SIG-M5 (cell line): ENCODE measurements at regions not wholly inside any gene's neighbourhood (a gene's known extent, or its start where the extent isn't known, plus 50 kb on each side); places are given as distances from the start of the nearest gene placed in this dataset.
"Not testable (repeated sequence)": the region's sequence is repeated elsewhere in the genome, so short reads cannot be mapped to it uniquely, and the experiment has no call there.

Experiments
- DNase-seq: peaks from one replicate; lab custom pipeline; 2025; lab: John Stamatoyannopoulos, UW

DNA sequence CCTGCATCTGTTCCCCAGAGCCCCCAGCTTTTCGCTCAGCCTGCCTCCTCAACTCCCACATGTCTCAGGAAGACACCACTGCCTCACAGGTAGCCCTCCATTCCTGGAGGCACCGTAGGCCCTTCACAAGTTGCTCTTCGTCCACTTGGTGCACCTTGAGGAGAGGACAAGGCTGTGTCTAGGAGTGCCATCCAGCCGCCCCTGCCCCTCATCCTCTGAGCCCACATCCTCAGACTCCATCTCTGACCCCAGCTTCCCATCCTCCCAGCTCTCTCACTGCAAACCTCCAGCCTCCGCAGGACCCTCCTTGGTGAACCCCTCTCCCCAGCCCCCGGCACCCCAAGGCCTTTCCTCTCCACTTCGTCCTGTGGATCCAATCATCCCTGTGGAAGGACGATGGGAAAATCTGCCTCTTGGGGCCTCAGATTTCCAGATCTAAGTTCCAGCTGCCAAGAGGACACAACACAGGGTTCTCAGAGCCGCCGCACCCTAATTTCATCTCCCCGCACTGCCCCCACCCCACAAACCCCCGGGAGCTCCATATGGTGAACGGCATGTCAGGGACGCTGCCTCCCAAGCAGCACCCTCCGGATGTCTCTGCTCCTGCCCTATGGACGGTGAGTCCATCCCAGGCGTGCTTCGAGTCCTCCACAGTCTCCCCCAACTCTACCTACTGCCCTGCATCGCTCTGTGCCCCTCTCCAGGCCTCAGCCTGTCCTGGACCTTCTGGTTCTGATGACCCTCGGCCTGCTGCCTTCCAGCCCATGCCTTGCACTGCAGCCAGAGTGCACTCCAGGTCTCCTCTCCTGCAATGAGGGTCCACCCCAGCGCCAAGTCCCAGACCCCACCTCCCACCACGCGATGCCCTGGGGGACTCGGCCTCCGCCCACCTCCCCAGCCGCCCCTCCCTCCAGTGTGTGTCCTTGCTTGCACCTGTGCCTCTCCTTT is 314.1 kb upstream of the DIO3 start:
- no peak for DNase-seq

DNA sequence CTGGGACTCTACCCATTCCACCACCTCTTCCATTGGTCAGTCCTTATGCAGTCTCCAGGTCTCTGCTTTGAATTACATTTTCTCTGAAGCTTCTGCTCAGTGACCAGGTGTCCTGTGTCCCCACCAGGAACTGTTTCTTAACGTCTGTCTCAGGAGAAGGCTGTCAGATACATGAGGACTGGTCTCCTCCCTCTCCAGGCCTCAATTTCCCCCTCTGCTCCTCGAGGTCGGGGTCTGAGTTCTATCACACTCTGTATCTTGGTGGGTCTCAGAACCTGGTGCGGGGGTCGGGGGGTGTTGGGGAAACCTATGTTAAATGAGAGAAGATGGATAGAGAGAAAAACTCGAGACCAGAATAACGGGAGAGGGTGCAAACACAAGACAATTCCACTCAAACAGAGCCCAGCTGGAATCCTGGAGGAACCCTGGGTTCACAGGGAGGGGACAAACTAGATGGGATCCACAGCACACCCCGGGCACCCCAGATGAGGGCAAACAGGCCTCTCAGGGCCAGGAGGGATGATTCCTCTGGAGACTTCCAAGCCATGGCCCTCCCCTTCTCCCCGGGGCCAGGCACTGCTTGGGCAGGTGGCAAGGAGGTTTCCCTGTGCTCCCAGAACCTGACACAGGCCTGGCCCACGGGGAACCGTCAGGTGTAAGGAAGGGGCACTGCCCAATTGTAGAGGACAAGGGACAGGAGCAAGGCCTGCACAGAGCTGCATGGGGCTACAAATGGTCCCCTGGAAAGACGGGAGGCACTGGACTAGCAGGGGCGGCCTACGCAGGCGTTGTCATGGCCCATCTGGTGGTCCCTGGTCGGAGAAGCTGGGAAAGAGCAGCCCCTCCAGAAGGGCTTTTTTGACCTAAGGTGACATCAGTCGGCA is 313.2 kb upstream of the DIO3 start:
- no peak for DNase-seq

DNA sequence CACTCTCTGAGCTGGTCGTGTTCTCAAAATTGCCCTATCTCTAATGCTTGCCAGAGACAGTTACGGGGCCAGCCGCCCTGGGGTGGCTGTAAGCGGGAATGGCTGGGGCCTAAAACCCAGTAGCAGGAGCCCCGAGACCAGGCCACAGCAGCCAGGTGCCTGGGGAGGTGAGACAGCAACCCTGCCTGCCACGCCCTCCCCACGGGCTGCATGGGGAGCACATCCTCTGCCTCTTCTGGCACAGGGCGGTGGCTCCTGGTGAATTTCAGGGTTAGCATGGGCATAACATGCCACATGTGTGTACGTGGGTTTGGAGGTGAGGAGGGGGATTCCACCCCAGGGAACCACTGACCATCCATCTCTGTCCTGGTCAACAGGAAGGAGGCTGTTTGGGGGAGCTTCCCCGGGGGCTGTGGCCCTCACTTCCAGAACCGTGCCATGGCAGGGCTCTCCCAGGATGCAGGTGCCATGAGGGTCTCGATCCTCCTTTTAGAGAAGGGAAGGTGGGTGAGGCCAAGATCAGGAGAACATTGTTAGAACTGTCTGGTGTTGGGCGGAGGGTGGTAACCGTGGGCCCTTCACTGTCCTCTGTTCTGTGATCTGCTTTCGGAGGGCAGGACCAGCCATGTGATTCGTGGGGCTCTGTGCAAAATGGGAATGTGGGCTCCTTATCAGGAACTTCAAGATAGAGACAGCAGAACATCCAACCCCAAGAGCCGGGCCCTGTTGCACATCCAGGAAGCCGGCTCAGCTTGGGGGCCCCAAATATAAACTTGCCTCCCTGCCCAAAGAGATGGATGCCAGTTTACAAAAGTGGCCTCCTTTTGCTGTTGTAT is 312.2 kb upstream of the DIO3 start:
- DNase-seq = no peak

DNA sequence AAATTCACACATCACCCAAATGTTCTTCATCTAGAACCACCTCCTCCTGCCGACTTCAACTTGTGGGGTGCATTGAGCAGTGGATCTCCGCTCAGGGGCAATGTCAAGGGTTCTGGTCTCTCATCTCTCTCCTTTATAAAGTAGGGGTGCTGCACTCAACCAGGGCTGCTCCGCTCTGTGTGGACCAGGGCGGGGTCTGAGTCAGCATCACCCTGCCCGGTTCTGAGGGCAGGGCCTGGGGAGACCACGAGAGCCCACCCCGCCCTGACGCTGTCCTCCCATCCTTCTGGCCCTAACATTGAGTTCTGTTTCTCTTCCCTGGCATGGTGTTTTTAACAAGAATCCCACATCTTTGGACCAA is 311.6 kb upstream of the DIO3 start:
- no peak for DNase-seq

DNA sequence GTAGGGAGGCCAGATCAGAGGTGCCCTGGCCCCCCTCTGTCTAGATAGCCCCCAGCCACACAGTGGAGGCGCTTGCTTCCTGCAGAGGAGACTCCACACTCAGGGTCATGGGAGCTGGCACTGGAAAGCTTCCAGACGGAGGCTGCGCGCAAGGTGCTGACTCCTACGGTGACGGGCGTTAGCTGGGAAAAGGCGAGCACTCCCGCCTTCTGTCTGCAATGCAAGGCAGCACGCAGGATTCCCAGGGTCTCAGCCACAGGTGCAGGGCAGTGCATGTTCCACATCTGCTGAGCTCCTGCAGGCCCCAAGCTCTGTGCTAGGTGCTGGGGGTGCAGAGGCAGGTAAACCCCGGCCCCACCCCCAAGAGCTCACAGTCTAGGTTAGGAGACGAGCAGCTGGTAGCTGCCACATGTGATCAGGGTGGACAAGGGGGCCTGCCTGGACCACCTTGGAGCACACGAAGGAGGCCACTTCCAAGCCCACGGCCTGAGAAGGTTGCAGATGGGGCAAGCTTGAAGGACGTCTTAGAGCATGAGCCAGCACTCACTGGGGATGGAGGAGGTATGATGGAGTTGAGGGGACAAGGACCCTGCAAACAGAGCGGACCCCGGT is 310.9 kb upstream of the DIO3 start:
- no peak for DNase-seq

DNA sequence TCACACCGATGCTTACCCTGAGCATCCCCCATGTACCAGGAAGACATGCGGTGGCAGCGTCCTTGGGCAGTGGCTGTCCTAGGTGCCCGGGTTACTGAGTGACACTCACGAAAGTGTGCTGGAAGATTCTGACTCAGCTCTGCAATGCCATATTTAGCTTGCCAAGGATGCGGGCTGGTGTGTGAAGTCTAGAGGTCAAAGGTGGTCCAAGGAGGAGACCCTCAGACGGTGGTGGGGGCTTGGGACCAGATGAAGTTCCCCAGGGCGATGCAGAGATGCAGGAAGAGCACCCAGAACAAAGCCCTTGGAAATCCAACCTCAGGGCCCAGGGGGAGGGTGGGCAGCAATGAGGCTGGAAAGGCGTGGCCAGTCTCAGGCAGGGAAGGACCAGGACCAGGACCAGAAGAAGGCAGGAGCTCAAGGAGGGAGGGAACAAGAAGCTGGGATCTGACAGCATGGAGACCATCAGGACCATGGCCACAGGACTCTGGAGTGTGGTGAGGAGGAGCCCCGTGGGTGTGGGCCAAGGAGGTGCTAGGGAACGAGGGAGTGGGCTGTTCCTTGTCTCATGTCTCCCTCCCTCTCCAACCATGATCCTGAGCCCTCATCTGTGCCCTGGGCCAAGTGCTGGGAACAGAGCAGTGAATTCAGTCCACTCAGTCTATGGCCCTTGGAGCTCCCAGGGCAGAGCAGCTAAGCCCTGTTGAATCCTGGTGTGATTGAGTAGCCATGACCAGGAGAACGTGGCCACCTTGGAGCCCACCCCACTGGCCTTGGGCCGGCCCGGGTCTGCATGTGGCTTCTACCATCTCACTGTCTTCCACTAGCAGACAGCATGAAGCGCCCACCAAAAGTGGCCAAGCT is 310.1 kb upstream of the DIO3 start:
- DNase-seq = no peak

DNA sequence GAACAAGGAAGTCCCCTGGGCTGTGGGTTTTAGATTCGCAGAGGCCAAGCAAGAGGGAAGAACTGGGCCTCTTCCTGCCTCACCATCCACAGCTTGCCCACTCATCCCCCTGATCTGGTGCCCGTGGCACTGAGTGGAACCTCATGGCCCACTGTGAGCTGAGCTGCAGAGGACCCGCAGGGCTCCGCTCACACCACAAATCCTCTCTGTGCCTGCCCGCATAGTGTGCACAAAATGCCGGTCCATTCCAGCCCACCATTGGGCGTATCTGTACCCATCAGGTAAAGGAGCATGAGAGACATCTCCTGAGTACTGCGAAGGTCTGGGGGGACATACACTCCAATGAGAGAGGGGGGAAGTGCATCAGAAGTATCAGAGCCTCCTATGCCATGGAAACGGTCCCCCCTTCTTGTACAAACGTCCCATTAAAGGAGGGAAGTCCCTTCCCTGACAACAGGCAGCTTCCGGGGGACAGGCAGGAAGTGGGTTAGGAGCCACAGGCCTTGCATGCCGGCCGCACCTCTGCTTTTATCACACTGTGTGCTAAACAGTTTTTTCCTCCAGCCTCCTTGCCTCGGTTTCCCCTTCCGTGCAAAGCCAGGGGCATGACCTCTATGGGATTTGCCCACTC is 309.4 kb upstream of the DIO3 start:
- no peak for DNase-seq

DNA sequence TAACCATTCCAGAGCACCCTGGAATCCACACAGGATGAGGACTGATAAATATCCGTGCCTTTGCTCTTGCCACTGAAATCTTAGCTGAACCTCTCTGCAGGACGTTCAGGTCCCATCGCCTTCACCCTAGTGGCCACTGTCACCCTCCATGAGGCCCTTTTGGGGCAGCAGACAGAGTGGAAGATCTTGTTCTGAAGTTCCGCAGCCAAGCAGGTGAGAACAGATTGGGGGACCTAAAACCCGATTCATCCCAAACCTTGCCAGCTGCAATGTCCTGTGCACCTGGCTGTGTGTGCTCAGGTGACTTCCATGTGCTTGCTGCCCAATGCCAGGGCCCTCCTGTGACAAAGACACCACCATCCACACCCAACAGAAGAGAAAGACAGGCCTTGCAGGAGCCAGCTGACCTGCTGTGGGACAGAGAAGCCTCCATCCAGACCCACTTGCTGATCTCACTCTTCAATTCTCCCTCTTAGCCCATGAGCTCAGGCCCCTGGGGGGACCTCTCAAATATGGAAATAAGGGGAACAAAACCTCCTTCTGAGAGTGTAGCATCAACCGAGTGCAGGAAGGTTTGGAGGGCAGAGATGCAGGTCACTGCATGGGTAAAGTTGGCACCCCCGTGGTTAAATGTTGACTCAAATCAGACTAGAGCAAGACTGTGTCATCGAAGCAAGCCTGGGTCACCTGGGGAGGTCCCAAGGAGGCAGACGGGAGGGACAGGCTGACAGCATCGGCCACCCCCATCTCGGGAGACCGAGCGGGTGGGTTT is 308.7 kb upstream of the DIO3 start:
- DNase-seq = no peak

DNA sequence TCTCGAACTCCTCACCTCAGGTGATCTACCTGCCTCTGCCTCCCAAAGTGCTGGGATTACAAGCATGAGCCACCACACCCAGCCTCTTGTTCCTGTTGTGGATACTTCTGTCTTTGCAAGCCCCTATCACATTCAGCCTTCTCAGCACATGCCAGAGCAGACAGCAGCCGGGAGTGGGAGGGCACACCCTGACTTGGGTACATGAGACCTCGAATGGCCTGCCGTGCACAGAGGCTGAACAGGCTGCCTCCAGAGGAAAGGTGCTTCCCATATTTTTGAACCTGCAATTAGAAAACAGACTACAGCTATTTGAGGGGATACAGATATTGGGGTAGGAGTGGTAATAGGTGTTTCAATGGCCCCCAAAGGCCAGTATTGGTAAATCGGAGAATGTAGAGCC is 307.3 kb upstream of the DIO3 start:
- DNase-seq = no peak

DNA sequence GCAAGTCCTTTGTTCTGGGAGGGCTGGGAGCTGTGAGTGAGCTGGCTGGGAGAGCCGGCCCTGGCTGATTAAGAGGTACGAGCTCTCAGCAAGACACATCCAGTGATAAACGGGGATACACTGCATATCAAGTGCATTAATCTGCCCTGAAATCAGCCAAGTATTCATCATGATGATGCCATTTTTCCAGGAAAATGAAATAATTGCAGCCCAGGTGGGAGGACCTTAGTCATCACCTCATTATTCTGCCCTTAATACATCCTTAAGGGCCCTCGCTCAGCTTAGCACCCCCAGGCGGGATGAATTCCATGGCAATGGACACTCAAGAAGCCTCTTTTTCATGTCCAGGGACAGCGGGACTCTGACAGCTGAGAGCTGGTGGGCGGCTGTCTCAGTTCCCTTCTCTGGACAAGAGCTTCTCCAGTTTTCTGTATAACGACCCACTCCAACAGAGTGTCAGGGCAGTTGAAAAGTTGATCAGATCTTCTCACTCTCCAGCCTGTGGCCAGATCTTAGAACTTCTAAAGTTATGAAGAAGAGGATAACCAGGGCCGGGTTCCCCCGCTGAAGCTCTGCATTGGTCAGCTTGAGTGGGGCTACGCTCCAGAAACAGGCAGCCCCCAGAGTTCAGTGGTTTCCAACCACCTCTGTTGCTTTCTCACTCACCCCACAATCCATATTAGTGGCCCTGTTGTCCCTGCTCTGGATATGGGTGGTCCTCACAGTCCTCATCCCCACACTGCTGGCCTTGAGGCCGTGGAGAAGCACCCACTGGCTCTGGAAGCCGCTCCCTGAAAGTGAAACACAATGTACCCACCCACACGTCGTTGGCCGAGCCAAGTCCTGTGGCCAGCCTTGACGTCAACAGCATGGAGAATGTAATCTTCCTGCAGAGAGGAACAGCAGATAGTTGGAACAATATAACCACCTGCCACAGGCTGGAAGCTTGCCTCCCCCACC is 306.2 kb upstream of the DIO3 start:
- no peak for DNase-seq

DNA sequence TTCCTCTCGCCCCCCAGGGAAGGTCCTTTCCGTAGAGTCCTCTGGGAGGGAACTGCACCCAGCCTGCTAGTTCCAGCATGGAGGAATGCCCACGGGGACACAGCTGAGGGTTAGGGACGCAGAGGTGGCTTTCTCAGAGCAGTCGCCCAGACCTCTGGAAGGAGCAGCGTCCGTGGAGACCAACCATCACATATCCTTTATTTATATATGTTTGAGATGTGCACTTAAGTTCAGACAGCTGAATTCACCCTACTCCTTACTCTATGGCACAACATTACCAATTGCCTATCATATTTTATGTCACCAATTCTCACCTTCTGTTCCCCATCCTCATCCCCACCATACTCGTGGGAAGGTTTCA is 305.6 kb upstream of the DIO3 start:
- DNase-seq = no peak

DNA sequence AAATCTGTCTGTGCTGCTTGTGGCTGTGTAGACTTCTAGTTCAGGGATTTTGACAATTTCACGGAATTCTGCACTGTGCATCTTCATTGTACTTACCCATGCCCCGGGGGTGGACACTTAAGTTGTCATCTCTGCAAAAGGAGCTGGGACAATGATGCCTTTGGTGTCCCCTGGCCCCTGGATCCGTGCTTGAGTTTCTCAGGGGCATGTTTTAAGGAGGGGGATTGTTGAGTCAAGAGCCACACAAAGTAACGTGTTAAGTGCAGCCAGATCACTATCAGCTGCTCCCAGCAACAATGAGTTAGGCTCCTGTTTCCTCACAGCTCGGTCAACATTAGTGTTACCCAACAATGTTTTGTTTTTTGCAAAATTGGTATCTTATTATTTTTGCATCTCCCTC is 305.0 kb upstream of the DIO3 start:
- DNase-seq = no peak

DNA sequence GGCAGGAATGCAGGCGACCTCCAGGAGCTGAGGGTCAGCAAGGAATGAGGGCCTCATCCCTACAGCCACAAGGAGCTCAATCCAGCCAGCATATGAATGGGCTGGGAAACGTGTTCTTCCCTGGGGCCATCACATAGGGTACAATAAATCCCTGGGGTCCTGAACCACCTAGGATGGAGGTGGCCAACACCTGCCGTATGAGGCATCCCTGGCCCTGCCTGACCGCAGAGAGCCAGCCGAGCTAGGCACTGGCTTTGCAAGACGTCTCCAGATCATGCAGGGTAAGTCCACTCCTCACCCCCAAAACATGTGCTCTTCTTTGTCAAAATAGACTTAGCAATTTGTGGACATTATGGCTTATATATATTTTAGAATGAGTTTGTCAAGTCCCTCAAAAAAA is 303.7 kb upstream of the DIO3 start:
- DNase-seq = no peak

DNA sequence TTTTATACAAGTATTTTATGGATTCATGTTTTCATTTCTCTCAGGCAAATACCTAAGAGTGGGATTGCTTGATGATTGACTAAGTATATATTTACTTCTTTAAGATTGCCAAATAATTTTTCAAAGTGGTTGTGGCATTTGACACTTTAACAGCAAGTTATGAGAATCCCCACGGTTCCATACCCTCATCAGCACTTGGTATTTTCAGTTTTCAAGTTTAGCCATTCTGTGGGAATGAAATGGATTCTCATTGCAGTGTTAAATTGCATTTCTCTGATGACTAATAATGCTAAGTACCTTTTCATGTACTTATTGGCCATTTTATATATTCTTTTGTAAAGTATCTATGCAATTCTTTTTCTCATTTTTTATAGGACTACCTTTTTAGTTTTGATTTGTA is 301.5 kb upstream of the DIO3 start:
- DNase-seq = no peak

DNA sequence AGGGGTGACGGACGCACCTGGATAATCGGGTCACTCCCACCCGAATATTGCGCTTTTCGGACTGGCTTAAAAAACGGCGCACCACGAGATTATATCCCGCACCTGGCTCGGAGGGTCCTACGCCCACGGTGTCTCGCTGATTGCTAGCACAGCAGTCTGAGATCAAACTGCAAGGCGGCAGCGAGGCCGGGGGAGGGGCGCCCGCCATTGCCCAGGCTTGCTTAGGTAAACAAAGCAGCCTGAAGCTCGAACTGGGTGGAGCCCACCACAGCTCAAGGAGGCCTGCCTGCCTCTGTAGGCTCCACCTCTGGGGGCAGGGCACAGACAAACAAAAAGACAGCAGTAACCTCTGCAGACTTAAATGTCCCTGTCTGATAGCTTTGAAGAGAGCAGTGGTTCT is 294.9 kb upstream of the DIO3 start:
- not testable (repeated sequence) for DNase-seq

DNA sequence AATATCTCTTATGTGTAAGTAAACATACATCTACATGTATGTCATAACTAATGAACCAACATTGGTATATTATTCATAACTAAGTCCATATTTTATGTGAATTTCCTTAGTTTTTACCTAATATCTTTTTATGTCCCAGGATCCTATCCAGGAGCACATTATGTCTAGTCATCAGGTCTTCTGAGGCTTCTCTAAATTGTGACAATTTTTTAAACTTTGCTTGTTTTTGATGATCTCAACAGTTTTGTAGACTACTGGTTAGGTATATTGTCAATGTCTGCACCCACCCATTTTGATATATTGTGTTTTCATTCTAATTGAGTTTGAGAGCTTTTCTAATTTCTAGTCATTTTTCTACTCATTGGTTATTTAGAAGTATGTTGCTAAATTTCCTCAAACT is 288.2 kb upstream of the DIO3 start:
- DNase-seq = no peak

DNA sequence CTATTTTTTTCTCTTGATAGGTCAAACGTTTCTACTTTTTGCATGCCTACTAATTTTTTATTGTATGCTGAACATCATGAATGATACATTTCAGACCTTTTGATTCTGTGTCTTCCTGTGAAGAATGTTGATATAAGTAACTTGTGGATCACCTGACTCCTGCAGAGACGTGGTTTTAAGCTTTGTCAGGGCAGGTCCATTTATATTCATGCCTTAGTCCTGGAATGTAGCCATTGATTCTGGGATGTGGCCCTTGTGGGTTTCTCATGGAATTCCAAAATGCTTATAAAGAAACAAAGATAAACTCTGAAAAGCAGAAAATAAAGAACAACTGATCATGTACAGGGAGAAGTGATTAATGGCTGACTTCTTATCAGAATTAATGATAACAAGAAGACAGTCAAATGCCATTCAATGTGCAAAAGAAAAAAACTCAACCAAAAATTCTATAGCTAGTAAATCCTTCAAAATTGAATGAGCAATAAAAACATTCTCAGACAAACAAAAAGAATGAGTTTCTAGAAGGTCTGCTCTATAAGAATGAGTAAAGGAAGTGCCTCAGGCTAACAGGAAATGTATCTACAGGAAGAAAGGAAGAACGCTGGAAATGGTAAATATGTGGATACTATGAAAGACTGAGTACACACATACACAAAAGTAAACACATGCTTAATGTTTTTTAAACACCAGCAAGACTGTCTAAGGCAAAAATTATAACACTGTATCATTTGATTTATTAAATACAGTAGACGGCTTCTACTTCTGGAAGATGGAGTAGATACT is 284.8 kb upstream of the DIO3 start:
- DNase-seq = no peak

DNA sequence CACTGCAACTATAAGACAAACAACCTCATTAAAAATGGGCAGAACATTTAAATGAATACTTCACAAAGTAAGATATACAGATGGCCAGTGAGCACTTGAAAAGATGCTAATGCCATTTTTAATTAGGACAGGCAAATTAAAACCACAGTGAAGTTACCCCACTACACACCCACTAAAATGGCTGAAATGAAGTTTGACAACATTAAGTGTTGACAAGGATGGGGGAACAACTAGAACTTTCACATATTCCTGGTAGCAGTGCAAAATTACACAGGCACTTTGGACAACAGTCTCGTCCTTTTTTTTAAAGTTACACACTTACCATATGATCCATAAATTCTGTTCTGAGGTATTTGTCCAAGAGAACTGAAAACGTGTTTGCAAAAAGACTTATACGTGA is 278.9 kb upstream of the DIO3 start:
- DNase-seq = no peak
